ENCODE measurements at regions not wholly inside any gene's neighbourhood (a gene's known extent, or its start where the extent isn't known, plus 50 kb on each side); places are given as distances from the start of the nearest gene placed in this dataset.
"Not testable (repeated sequence)": the region's sequence is repeated elsewhere in the genome, so short reads cannot be mapped to it uniquely, and the experiment has no call there.

- intact Hi-C loops (cut with micrococcal nuclease): no loop called here
Observed at GRCh38 chr7:92924800-92925199, 88.4 kb upstream of the CDK6 start.

GRCh38 chr7:92917230-92917629 lies 80.9 kb upstream of the CDK6 start:
- intact Hi-C loops (cut with micrococcal nuclease): no loop called here

GRCh38 chr7:92916770-92917224 lies 80.4 kb upstream of the CDK6 start:
- intact Hi-C loops (cut with micrococcal nuclease): no loop called here

GRCh38 chr7:92915348-92915747 lies 79.0 kb upstream of the CDK6 start:
- intact Hi-C loops (cut with micrococcal nuclease): no loop called here

GRCh38 chr7:92914645-92915044 lies 78.3 kb upstream of the CDK6 start:
- intact Hi-C loops (cut with micrococcal nuclease): no loop called here

GRCh38 chr7:92913849-92914248 lies 77.5 kb upstream of the CDK6 start:
- intact Hi-C loops (cut with micrococcal nuclease): no loop called here

GRCh38 chr7:92910976-92911375 lies 74.6 kb upstream of the CDK6 start:
- intact Hi-C loops (cut with micrococcal nuclease): no loop called here

- intact Hi-C loops (cut with micrococcal nuclease): no loop called here
Observed at GRCh38 chr7:92909686-92910475, 73.5 kb upstream of the CDK6 start.

- intact Hi-C loops (cut with micrococcal nuclease): loop anchor here (1.0 to 5.0 kb wide), 8 partner anchors 69 to 457 kb away; partner anchors contain the start of genes GATAD1, PEX1, RBM48 and SAMD9
Observed at GRCh38 chr7:92904244-92905131, 68.1 kb upstream of the CDK6 start.

- intact Hi-C loops (cut with micrococcal nuclease): no loop called here
Observed at GRCh38 chr7:92898798-92899197, 62.4 kb upstream of the CDK6 start.

GRCh38 chr7:92894857-92895256 lies 58.5 kb upstream of the CDK6 start:
- intact Hi-C loops (cut with micrococcal nuclease): not testable (repeated sequence)

GRCh38 chr7:92889081-92889480 lies 52.7 kb upstream of the CDK6 start:
- intact Hi-C loops (cut with micrococcal nuclease): no loop called here
